Stimulated activated CD8-positive, alpha-beta memory T cell treated with anti-CD3 and anti-CD28 coated beads, Interleukin-15, amount 100 ng/mL, for 24 hours (primary cell): ENCODE measurements at regions not wholly inside any gene's neighbourhood (a gene's known extent, or its start where the extent isn't known, plus 50 kb on each side); places are given as distances from the start of the nearest gene placed in this dataset.

ENCODE experiments used
- DNase-seq: peaks from one replicate; pipeline ENCODE4 v3.0.0-alpha.2; 2020; ENCODE audit warnings: low read depth

DNA sequence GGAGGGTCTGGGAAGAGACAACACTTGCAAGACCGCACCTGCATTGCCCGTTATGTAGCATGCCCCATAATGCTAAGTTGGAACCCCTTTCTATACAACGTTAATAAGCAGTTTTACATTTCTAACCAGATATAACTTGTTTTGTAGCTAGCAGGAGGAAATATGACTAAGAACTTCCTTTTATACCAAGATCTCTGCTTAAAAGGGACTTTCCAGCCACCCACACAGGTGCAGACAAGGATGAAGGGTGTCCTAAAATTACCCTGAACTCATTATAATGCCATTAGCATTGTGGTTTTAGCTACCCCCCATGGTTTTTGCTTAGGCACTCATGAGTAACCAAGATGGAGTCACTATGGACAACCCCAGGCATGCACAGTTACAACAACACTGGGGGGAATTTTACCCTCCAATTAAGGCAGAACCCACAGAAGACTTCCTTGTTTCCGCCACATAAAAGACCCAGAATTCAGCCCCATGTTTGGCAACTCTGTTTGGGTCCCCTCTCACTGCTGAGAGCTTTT, 362.8 kb downstream of the CBLN2 start:
- no peak for DNase-seq

- DNase-seq, result no peak
Observed at GRCh38 chr18:72180689-72181088, 363.5 kb downstream of the CBLN2 start.

GRCh38 chr18:72174972-72175649, 369.0 kb downstream of the CBLN2 start:
- no peak for DNase-seq

DNA sequence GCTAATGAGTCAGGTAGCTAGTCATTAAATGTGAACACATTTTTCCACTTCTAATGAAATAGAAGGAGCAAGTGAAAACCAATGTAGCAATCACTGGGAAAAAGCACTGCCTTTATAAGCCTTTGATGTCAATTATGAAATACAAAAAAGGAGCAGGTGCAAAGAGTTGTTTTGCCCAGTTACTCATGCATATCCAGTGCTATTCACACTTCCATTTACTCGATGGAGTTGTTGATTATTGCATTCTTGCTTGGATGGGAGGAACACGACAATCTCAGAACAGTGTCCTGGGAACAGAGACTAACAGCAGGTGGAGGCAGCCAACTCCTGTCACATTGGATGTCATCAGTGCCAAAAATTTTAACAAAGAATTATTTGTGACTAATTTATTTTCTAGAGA, 372.5 kb downstream of the CBLN2 start:
- DNase-seq, result no peak

GRCh38 chr18:72161691-72162090, 382.5 kb downstream of the CBLN2 start:
- DNase-seq, result no peak

GRCh38 chr18:72160510-72161445, 383.4 kb downstream of the CBLN2 start:
- no peak for DNase-seq

DNA sequence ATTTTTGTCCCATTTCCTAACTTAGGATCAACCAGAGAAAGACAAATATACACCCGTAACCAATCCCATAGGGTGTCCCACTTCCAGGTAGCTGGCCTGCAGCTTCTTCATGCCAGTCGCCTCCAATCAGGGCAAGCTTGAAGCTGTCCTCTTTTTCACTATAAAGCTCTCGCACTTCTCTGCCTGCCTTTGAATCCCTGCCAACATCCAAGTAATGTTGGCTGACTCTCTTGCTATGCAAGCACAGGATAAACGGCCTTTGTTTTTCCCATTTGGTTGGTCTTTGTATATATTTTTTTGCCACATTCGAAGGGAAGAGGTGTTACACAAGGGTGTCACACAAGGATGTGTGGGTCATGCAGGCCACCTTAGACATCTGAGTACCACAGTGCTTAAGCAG, 388.8 kb downstream of the CBLN2 start:
- DNase-seq, result no peak

GRCh38 chr18:72154926-72155325, 389.2 kb downstream of the CBLN2 start:
- no peak for DNase-seq

DNA sequence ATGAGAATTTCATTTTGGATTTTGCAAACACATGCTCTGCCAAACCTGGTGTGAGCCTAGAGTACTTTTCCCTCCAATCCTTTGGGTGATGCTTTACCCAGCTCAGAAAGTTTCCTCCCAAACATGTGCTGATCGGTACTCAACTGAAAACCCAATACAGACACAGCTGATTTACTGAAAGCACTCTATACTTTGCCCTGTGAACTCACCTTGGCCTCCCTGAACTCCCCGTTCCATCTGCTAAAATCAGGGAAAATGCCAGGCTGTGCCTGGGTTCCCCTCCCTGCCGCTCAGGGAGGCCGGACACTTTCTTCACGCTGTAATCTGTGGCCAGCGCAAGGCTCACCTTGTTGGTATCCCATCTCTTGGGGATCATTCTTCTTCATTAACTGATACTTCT, 391.2 kb downstream of the CBLN2 start:
- no peak for DNase-seq

GRCh38 chr18:72147830-72148229, 396.3 kb downstream of the CBLN2 start:
- no peak for DNase-seq

- DNase-seq, result no peak
Observed at GRCh38 chr18:72140007-72140406, 404.1 kb downstream of the CBLN2 start.

- DNase-seq, result no peak
Observed at GRCh38 chr18:72128649-72129048, 415.5 kb downstream of the CBLN2 start.

DNA sequence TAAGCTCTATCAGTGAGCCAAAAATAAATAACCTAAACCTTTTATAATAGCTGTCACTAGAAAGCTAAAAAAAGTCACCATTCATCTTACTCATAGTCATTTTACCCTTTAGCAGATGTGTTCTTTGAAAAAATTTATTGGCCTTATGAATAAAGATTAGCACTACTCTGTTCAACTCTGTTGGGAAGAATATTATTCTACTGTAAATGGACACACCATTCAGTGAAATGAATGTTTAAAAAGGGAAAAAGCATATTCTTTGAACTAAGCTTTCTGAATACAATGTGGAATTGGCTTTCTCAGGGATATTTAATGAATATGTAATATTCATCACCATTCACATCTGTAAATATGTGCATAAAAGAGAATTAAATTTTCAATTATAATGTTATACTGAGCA, 422.0 kb downstream of the CBLN2 start:
- DNase-seq, result no peak

- no peak for DNase-seq
Observed at GRCh38 chr18:72119082-72119481, 425.1 kb downstream of the CBLN2 start.

DNA sequence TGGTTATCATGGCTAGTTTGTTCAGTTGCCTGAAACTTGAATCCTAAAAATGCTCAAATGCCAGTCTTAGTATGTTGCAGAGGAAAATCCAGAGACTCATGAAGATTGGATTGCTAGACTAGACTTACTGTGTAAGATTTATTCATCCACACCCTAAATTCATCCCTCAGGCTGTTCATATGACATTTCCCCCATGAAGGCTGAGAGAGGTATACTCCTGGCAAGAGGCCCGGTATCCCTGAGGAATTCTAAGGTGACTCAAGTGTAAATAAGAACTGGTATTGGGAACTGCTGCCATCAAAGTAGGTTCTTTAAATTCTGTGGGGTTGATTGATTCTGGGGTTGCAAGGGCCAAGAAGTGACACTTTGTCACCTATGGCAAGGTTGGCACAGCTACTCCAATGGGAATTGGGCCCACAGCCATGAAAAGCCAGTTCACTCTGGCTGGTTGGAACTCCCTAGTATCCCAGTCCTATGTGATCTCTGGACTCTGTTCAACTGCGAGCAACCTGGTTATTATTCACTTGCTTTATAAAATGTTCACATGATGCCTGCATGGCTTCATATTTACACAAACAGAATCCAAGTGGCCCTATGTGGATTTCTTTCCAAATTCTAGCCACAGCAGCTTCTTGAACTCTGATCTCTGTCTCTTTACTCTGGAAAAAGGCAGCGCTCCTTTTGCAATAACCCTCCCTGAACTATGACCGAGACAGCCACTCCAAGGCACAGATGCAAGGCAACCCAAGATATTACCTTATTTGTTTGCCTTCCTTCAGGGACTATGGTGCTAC, 429.1 kb downstream of the CBLN2 start:
- DNase-seq, result no peak

DNA sequence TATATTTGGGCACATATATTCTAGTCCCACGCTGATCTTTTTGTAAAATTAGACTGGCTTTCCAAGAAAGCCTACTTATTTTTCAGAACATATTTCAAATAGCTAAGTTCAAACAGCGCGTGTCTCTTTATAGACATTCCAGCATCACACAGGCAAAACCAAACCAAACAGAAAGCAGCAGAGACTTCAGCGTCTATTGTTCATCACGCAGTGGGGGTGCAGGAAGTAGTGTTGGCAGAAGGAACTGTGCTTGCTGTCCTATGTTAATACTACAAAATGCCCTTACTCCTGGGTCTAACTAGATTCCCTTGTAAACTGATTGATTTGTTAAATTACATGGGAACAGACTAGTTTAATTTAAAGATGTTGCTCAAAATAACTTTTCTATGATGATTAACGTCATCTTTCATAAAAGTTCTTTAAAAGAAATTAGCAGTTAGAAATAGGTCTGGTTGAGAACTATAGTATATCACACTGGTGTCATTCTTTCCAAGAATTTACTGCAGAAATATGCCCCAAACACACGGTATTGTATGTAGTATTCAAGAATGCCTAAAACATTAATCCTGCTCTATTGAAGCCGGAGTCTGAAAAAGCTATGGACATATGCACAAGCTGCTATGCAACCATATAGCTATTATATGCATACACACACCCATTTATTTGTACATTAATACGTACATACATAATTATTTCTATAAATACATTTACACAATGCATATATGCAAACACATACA, 436.3 kb downstream of the CBLN2 start:
- no peak for DNase-seq

GRCh38 chr18:72104851-72105250, 439.3 kb downstream of the CBLN2 start:
- no peak for DNase-seq

GRCh38 chr18:72102412-72102811, 441.7 kb downstream of the CBLN2 start:
- DNase-seq, result no peak

GRCh38 chr18:72100465-72101004, 443.6 kb downstream of the CBLN2 start:
- DNase-seq, result no peak

GRCh38 chr18:72091369-72091768, 452.8 kb downstream of the CBLN2 start:
- no peak for DNase-seq

GRCh38 chr18:72089432-72089831, 454.7 kb downstream of the CBLN2 start:
- DNase-seq, result no peak
